ENCODE measurements at regions not wholly inside any gene's neighbourhood (a gene's known extent, or its start where the extent isn't known, plus 50 kb on each side); places are given as distances from the start of the nearest gene placed in this dataset.

DNA sequence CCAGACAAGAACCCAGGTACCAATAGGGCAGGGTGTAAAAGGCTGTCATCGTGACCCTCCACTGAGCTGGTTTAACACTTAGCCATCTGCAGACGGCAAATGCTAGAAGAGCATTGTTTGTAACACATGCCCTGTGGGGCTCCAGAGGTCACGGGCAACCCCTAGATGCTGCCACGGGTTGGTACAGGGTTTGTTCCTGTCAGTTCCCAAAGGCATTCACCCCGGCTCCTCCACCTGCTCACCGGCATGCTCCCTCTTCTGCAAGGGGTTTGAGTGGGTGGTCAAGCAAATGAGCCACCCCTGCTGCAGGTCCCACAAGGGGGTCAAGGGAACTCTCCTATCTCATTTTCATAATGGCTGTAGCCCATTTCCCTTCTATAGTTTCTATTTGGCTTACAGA, 229.3 kb downstream of the ZPLD1 start:
- POLR2A ChIA-PET, result no interaction called here
- no peak for DNase-seq (ENCODE audit: extremely low spot score)
- CTCF ChIA-PET, result interaction anchor here (1.0 kb wide), 1 partner anchor 10 kb away, joined by 3 read pairs; no protein-coding TSS in a partner anchor
- TF ChIP-seq BHLHE40 (IDR thresholded peaks at IDR 0.05; ENCODE audit: borderline replicate concordance) (no peak), ZNF384 (IDR thresholded peaks at IDR 0.05) (no peak), ARNT (IDR thresholded peaks at IDR 0.05) (no peak), SP1 (IDR thresholded peaks at IDR 0.05) (no peak), ELF4 (IDR thresholded peaks at IDR 0.05) (no peak), L3MBTL2 (conservative IDR thresholded peaks at IDR 0.05) (no peak), CTBP1 (IDR thresholded peaks at IDR 0.05; ENCODE audit: borderline replicate concordance) (no peak), FOXM1 (IDR thresholded peaks at IDR 0.05; ENCODE audit: borderline replicate concordance) (no peak), FOXA1 (IDR thresholded peaks at IDR 0.05) (no peak), NFRKB (IDR thresholded peaks at IDR 0.05) (no peak), FOXK2 (IDR thresholded peaks at IDR 0.05) (no peak), TARDBP (IDR thresholded peaks at IDR 0.05) (no peak), SUZ12 (IDR thresholded peaks at IDR 0.05) (no peak), LEF1 (IDR thresholded peaks at IDR 0.05; ENCODE audit: borderline replicate concordance) (no peak), HDGF (IDR thresholded peaks at IDR 0.05; ENCODE audit: borderline replicate concordance) (no peak)
- TF ChIP-seq, protein P1, sequence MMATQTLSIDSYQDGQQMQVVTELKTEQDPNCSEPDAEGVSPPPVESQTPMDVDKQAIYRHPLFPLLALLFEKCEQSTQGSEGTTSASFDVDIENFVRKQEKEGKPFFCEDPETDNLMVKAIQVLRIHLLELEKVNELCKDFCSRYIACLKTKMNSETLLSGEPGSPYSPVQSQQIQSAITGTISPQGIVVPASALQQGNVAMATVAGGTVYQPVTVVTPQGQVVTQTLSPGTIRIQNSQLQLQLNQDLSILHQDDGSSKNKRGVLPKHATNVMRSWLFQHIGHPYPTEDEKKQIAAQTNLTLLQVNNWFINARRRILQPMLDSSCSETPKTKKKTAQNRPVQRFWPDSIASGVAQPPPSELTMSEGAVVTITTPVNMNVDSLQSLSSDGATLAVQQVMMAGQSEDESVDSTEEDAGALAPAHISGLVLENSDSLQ (IDR thresholded peaks at IDR 0.05), result no peak

DNA sequence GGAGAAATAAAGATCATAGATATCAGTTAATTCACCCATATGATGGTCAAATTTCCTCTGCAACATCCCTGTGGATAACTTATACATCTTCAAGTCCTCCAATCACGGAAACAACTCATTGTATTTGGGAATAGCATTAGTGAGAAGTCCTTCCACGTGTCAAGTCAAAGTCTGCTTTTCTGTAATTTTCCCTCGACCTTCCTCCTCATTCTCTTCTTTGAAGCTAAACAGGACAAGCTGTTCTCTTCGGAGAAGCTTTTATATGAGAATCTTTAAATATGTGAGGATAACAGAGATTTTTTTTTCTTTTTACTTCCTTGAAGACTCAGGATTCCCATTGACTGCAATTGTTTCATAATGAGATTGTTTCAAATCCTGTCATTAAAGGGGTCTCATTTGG, 230.4 kb downstream of the ZPLD1 start:
- no peak for DNase-seq (ENCODE audit: extremely low spot score)
- ChIA-PET POLR2A (no interaction called here), CTCF (interaction anchor here (1.0 kb wide), 1 partner anchor 9 kb away, joined by 3 read pairs; no protein-coding TSS in a partner anchor)
- TF ChIP-seq L3MBTL2 (conservative IDR thresholded peaks at IDR 0.05) (no peak), HDGF (IDR thresholded peaks at IDR 0.05; ENCODE audit: borderline replicate concordance) (no peak), ELF4 (IDR thresholded peaks at IDR 0.05) (no peak), ZNF384 (IDR thresholded peaks at IDR 0.05) (no peak), NFRKB (IDR thresholded peaks at IDR 0.05) (no peak), SP1 (IDR thresholded peaks at IDR 0.05) (no peak), ARNT (IDR thresholded peaks at IDR 0.05) (no peak), SUZ12 (IDR thresholded peaks at IDR 0.05) (no peak), CTBP1 (IDR thresholded peaks at IDR 0.05; ENCODE audit: borderline replicate concordance) (no peak)

DNA sequence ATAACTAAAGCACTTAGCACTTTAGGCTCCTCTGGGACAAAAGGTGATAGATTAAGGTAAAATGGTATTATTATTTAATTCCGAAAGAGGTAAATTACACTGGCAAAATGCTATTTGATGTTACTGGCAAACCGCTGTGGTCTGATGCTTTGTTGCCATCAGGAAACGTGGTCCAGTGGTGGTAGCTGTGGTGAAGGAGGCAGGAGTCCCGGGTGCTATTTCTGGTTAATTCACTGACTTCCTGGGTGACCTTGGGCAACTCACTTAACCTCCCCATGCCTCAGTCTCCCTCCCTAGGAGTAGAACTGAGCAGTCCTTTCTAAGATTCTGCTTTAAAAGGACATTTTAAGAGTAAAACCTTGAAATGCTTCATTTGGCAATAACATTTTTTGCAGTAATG, 233.4 kb downstream of the ZPLD1 start:
- ChIA-PET POLR2A (no interaction called here), CTCF (interaction anchor here (0.6 kb wide), 1 partner anchor 83 kb away, joined by 5 read pairs; no protein-coding TSS in a partner anchor)
- TF ChIP-seq SP1 (IDR thresholded peaks at IDR 0.05) (no peak), HDGF (IDR thresholded peaks at IDR 0.05; ENCODE audit: borderline replicate concordance) (no peak), SUZ12 (IDR thresholded peaks at IDR 0.05) (no peak), TARDBP (IDR thresholded peaks at IDR 0.05) (no peak), LEF1 (IDR thresholded peaks at IDR 0.05; ENCODE audit: borderline replicate concordance) (no peak), BHLHE40 (IDR thresholded peaks at IDR 0.05; ENCODE audit: borderline replicate concordance) (no peak), FOXK2 (IDR thresholded peaks at IDR 0.05) (no peak), ARNT (IDR thresholded peaks at IDR 0.05) (no peak), FOXA1 (IDR thresholded peaks at IDR 0.05) (no peak), CTBP1 (IDR thresholded peaks at IDR 0.05; ENCODE audit: borderline replicate concordance) (no peak), FOXM1 (IDR thresholded peaks at IDR 0.05; ENCODE audit: borderline replicate concordance) (no peak), L3MBTL2 (conservative IDR thresholded peaks at IDR 0.05) (no peak), ZNF384 (IDR thresholded peaks at IDR 0.05) (no peak), ELF4 (IDR thresholded peaks at IDR 0.05) (no peak)
- TF ChIP-seq, protein P1 (IDR thresholded peaks at IDR 0.05), result no peak
- no peak for DNase-seq (ENCODE audit: extremely low spot score)

GRCh38 chr3:102670986-102671385, 236.2 kb downstream of the ZPLD1 start:
- ChIA-PET CTCF (interaction anchor here (0.9 kb wide), 1 partner anchor 435 kb away, joined by 3 read pairs; no protein-coding TSS in a partner anchor), POLR2A (no interaction called here)
- no peak for TF ChIP-seq CTBP1 (IDR thresholded peaks at IDR 0.05; ENCODE audit: borderline replicate concordance)
- TF ChIP-seq SUZ12 (IDR thresholded peaks at IDR 0.05), result no peak
- no peak for DNase-seq (ENCODE audit: extremely low spot score)

DNA sequence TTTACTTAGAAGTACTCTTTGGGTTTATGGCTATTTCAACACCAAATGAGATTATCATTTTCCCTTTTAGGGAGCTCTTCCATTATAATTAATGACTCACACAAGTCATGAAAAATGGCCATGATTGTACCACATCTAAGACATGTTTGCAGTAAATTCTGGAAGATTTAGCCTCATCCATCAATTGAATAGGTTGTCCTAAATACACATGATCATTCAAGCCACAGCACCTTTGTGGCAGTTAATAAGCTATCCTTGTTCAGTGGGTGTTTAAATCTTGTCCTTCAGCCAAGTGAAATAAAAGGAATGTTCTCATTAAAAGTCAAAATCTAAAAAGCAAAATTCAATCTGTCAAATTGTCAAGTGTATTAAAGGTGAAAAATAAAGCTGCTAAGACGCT, 237.5 kb downstream of the ZPLD1 start:
- ChIA-PET CTCF (interaction anchor here (0.5 to 1.2 kb wide), 2 partner anchors 443 to 1228 kb away, joined by 4 read pairs; no protein-coding TSS in a partner anchor), POLR2A (no interaction called here)
- DNase-seq (ENCODE audit: extremely low spot score), result no peak
- TF ChIP-seq FOXK2 (IDR thresholded peaks at IDR 0.05) (no peak), FOXM1 (IDR thresholded peaks at IDR 0.05; ENCODE audit: borderline replicate concordance) (no peak), TARDBP (IDR thresholded peaks at IDR 0.05) (no peak), L3MBTL2 (conservative IDR thresholded peaks at IDR 0.05) (no peak)

DNA sequence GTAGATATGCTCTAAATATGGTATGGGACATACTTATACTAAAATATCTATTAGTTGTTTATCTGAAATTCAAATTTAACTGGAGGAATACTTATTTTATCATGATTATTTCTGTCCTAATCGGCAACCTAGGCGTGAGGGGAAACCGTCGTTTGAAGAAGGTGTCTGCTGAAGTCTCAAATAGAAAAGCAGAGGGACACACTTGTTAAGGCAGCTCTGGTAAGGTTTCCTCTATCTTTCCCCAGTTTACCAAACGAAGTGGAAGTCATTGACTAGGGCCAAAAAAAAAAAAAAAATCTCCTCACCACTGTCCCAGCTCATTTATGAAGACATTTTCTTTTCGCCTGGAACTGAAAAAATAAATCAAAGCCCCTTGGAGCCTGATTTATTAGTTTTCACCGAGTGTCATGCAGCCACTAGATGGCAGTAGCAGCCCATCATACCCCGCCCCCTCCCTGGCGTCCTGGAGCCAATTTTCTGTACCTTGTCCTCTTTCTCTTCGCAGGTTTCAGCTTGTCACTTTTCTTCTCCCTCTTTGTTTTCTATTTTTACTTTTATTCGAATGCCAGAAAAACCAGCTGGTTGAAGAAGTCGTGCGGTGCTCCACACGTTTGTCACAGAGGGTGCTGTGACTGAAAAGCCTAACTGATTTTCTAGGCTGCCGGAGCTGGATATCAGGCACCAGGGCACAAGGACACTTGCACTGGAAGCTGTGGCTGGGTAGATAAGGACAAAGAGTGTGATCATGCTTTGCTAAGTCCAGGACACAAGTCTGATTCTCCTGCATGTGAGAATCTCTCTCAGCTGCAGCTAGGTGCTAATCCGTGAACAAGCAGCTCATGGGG, 238.7 kb downstream of the ZPLD1 start:
- ChIA-PET CTCF (interaction anchor here (0.6 to 2.1 kb wide), 13 partner anchors 9 to 1506 kb away, joined by 3 to 10 read pairs (median 4); no protein-coding TSS in a partner anchor), POLR2A (no interaction called here)
- DNase-seq (ENCODE audit: extremely low spot score), result peak; percentile 71
- TF ChIP-seq SUZ12 (IDR thresholded peaks at IDR 0.05) (no peak), ZNF384 (IDR thresholded peaks at IDR 0.05) (peak; percentile 71), FOXM1 (IDR thresholded peaks at IDR 0.05; ENCODE audit: borderline replicate concordance) (no peak), BHLHE40 (IDR thresholded peaks at IDR 0.05; ENCODE audit: borderline replicate concordance) (no peak), CTBP1 (IDR thresholded peaks at IDR 0.05; ENCODE audit: borderline replicate concordance) (no peak), TARDBP (IDR thresholded peaks at IDR 0.05) (no peak), ELF4 (IDR thresholded peaks at IDR 0.05) (no peak), L3MBTL2 (conservative IDR thresholded peaks at IDR 0.05) (no peak), LEF1 (IDR thresholded peaks at IDR 0.05; ENCODE audit: borderline replicate concordance) (no peak), SP1 (IDR thresholded peaks at IDR 0.05) (no peak), NFRKB (IDR thresholded peaks at IDR 0.05) (no peak), FOXK2 (IDR thresholded peaks at IDR 0.05) (no peak), ARNT (IDR thresholded peaks at IDR 0.05) (no peak)
- TF ChIP-seq, protein P1 (IDR thresholded peaks at IDR 0.05), result peak; percentile 92

Measured in HEK293T (cell line).